Activated CD4-positive, alpha-beta T cell treated with anti-CD3 and anti-CD28 coated beads, Interleukin-10, Interleukin-2, amounts not matched to agents 100 ng/mL and 50 ng/mL, durations not matched to agents 16 hours and 8 hours (primary cell): ENCODE measurements at regions not wholly inside any gene's neighbourhood (a gene's known extent, or its start where the extent isn't known, plus 50 kb on each side); places are given as distances from the start of the nearest gene placed in this dataset.
"Not testable (repeated sequence)": the region's sequence is repeated elsewhere in the genome, so short reads cannot be mapped to it uniquely, and the experiment has no call there.

Experiments
- DNase-seq: peaks from one replicate; pipeline ENCODE4 v3.0.0-alpha.2; 2020

GRCh38 chrX:129158505-129158904, 364.8 kb downstream of the SMARCA1 start:
- DNase-seq: no peak

GRCh38 chrX:129145840-129146272, 377.4 kb downstream of the SMARCA1 start:
- no peak for DNase-seq

- no peak for DNase-seq
These were observed 377.9 kb downstream of the SMARCA1 start for GRCh38 chrX:129145385-129145784.

- no peak for DNase-seq
These were observed 378.9 kb downstream of the SMARCA1 start for GRCh38 chrX:129144172-129145038.

GRCh38 chrX:129139837-129140598, 383.3 kb downstream of the SMARCA1 start:
- DNase-seq: no peak

GRCh38 chrX:129125122-129125914, 398.0 kb downstream of the SMARCA1 start:
- DNase-seq: no peak

- no peak for DNase-seq
These were observed 399.5 kb downstream of the SMARCA1 start for GRCh38 chrX:129123795-129124194.

GRCh38 chrX:129116676-129117470, 406.4 kb downstream of the SMARCA1 start:
- no peak for DNase-seq

- no peak for DNase-seq
These were observed 407.4 kb downstream of the SMARCA1 start for GRCh38 chrX:129115935-129116334.

GRCh38 chrX:129115104-129115503, 408.2 kb downstream of the SMARCA1 start:
- DNase-seq: peak; percentile 55

GRCh38 chrX:129111081-129111798, 412.1 kb downstream of the SMARCA1 start:
- no peak for DNase-seq

- no peak for DNase-seq
These were observed 414.4 kb downstream of the SMARCA1 start for GRCh38 chrX:129108936-129109335.

GRCh38 chrX:129099207-129099606, 424.1 kb downstream of the SMARCA1 start:
- DNase-seq: no peak

- no peak for DNase-seq
These were observed 425.6 kb downstream of the SMARCA1 start for GRCh38 chrX:129097668-129098067.

GRCh38 chrX:129093706-129094105, 429.6 kb downstream of the SMARCA1 start:
- DNase-seq: no peak

- no peak for DNase-seq
These were observed 430.5 kb downstream of the SMARCA1 start for GRCh38 chrX:129092757-129093156.

GRCh38 chrX:129092242-129092641, 431.0 kb downstream of the SMARCA1 start:
- DNase-seq: no peak

GRCh38 chrX:129091097-129091496, 432.2 kb downstream of the SMARCA1 start:
- DNase-seq: no peak

- DNase-seq: no peak
These were observed 436.5 kb downstream of the SMARCA1 start for GRCh38 chrX:129086802-129087201.

- DNase-seq: not testable (repeated sequence)
These were observed 439.0 kb downstream of the SMARCA1 start for GRCh38 chrX:129084291-129084690.

- no peak for DNase-seq
These were observed 445.7 kb downstream of the SMARCA1 start for GRCh38 chrX:129077424-129078170.
